Right renal cortex interstitium (tissue), 3 donors: ENCODE measurements at regions not wholly inside any gene's neighbourhood (a gene's known extent, or its start where the extent isn't known, plus 50 kb on each side); places are given as distances from the start of the nearest gene placed in this dataset.

ENCODE experiments used
- DNase-seq, 3 donors: peaks; one replicate each; pipeline ENCODE4 v3.0.0-alpha.2; 2013; ENCODE audit warnings: low read depth in 3 of 3, low spot score in 2 of 3

GRCh38 chr3:8237893-8238292 is 263.7 kb upstream of the LMCD1 start:
- no peak for DNase-seq

GRCh38 chr3:8238432-8238831 is 263.2 kb upstream of the LMCD1 start:
- no peak for DNase-seq

DNA sequence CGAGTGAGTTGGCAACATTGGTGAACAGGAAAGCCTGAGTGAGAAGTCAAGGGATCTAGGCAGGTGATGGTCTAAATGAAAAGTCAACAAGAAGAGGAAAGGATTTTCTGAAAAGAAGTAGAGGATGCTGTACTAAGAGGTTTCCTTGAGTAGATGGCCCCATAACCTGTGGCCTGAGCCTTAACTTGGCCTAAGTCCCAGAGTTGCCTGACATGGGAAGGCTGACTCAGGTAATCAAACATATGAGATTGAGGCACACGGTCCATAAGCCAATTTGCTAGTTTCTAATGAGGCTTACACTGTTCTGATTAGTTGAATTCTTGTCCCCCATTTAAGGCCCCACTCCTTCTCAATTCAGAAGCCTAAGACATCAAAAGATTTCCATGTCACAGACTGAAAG is 262.5 kb upstream of the LMCD1 start:
- DNase-seq = no peak

- DNase-seq = no peak
Observed at GRCh38 chr3:8239718-8240695, 261.6 kb upstream of the LMCD1 start.

GRCh38 chr3:8246070-8246469 is 255.6 kb upstream of the LMCD1 start:
- no peak for DNase-seq

DNA sequence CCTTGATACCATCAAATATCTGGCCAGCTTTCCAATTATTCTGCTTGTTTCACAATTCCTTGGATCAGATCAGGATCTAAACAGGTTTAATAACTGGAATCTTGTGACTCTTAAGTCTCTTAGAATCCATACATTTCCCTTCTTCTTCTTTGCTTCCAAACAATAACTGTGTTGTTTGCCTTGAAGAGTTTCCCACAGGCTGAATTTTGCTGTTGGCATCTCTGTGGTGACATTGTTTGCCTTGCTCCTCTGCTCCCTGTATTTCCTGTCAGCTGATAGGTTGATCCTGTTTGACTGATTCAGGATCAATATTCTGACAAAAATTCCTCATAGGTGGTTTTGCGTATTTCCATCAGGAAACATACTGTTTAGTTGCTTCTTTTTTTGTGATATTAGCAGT is 248.4 kb upstream of the LMCD1 start:
- DNase-seq = no peak

- no peak for DNase-seq
Observed at GRCh38 chr3:8254489-8254888, 247.1 kb upstream of the LMCD1 start.

GRCh38 chr3:8255725-8256124 is 245.9 kb upstream of the LMCD1 start:
- DNase-seq = no peak

DNA sequence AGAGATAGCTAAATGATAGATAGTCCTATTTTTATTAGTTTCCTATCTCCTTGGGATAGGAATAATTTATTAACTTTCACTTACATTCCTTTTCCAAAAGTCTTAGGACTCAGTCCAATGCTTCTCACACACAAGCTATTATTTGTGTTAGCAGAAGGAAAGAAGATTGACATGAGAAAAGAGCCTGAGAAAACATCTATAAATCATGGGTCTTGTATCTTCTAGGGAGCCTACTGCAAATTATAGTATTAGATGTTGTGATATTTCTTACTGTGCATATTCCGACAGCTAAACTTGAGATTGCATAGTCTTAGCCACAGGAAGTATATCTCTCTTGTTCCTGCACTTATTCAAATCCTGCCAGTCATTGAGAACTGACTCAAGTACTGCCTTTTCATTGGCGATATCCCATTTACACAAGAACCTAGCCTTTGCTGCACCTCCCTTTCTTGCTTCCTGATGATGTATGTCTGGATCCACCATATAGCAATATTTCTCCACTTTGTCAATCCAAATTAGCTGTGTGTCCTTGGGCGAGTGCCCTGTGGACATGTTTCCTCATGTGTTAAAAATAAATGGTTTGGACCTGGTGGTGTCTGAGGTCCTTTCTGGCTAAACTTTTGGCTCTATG is 245.1 kb upstream of the LMCD1 start:
- no peak for DNase-seq

DNA sequence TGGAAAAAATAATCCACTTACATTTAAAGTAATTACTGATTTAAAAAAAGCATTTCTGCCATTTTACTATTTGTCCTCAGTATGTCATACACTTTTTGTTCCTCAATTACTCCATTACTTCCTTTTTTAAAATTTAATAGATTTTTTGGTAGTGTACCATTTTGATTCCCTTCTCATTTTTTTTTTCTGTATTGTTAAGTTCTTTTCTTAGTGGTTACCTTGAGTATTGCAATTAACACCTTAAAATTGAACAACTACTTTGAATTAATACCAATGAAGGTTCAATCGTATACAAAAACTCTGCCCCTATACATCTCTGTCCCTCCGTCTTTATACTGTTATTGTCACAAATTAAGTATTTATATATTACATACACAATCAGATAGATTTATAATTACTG is 240.6 kb upstream of the LMCD1 start:
- DNase-seq = no peak

DNA sequence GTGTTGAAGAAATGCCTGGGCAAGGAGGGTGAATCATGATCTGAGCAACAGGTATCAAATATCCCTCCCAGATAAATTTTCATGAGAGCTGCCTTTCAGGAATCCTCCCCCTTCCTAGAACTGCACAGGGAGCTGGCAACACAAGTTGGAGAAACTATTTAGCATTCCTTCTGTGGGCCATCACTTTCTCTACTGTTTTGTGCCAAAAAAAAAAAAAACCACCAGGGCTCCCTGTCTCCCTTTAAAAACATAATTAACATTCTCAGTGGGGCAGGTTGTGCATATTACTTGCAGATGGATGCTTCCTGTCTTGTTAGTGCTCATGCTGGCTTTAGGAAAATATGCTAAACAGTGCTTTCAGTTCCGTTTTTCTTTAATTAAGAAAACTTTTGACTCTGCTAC is 234.9 kb upstream of the LMCD1 start:
- DNase-seq = no peak

- no peak for DNase-seq
Observed at GRCh38 chr3:8273479-8273878, 228.1 kb upstream of the LMCD1 start.

GRCh38 chr3:8276056-8276455 is 225.6 kb upstream of the LMCD1 start:
- no peak for DNase-seq

GRCh38 chr3:8276506-8276905 is 225.1 kb upstream of the LMCD1 start:
- DNase-seq = no peak

DNA sequence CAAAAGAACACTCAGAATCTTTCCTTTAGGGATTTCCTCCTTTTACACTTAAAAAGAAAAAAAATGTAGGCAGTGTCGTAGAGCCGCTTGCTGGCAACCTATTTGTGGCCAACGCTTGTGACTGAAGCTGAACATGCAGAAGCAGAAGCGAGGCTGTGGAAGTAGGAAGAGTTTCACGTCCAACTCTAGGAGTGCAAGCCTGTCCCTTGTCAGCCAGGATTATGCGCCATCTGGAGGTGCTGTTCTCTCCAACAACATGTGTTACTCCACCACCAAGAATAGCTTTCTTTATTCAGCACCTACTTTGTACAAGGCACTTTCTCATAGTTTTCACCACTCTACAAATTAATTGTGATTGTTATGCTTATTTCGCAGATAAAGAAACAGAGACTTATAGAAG is 223.2 kb upstream of the LMCD1 start:
- DNase-seq = no peak

- no peak for DNase-seq
Observed at GRCh38 chr3:8279476-8279875, 222.1 kb upstream of the LMCD1 start.

DNA sequence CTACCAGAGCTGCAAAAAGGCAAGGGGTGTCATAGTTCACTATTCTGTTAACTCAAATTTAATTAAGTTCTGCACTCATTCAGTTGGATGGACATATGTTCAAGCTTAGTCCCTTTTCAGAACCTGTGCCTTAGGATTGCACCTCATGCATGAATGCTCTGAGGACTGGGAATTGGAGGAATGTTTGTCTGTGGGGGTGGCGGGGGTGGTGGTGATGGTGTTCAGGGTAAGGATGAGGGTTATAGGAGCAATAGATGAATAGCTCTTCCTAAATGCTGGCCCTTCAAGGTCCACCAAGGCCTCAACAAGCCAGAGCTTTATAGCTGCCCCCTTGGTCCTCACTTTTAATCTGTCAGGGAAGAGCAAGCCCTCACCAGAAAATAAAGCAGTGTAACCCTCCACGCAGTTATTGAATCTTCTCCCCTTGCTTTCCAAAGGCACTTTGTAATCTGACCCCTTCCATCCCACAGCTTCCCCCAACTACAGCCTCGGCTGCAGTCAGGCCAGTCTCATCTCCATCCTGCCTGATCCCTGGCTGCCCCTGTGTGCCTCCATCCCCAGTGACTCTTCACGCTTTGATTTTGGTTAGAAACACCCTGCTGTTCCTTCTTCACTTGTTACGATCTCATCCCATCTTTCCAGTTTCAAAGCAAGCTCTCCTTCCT is 221.6 kb upstream of the LMCD1 start:
- DNase-seq = peak in 1 of 3 donors; percentile 16

DNA sequence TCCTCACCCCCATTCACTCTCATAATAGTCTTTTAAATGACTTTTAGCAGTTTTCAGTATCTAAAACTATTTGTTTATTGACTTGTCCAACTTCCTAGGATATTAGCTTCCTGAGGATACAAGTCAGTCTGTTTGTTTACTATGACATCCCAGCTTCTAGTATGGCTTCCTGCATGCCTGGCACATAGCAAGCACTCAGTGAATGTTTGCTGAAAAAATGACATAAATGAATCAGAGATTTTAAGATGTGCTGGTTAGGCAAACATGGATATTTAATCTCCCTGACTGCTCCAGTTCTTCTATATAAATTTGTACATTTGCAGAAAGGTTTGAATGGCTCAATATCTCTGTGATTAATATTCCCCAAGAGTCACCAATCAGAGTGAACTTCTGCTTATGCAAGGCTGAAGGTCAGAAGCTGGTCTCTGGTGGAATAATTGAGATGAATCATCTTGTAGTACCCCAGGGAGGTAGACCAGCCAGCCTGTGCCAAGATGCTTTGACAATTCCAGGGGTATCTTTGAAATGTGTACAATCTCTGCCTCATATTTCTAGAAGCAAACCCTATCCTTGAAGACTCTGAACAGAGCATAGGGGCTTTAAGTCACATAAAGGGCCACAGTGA is 219.0 kb upstream of the LMCD1 start:
- no peak for DNase-seq

DNA sequence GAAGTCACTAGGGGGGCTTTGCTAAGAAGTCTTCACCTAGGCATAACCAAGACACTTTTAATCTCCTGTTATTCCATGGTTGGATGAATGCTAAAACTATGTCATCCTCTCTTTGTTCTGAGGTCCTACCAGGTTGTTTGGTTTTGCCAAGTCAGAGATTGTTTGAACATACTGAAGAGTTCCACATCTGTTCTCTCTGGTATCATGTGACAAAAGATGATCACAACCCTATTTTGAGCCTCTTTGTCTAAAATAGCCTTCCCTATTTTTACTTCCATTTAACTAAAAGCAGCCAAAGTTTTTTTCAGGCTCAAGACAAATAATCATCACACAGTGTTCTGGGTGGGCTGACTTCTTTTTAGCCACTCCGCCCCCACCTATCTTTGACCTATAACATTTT is 218.4 kb upstream of the LMCD1 start:
- DNase-seq = no peak

GRCh38 chr3:8286086-8286485 is 215.5 kb upstream of the LMCD1 start:
- no peak for DNase-seq

DNA sequence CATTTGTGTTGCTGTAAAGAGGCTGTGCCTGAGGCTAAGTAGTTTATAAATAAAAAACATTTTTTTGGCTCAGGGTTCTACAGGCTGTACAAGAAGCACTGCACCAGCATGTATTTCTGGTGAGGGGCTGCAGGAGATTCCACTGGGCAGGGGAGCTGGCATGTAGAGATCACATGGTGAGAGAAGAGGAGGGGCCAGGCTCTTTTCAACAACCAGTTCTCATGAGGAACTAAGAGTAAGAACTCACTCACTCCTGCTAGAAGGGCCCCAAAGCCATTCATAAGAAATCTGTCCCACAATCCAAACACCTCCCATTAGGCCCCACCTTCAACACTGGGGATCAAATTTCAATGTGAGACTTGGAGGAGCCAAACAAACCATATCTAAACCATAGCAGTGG is 214.9 kb upstream of the LMCD1 start:
- DNase-seq = no peak
